ENCODE measurements at regions not wholly inside any gene's neighbourhood (a gene's known extent, or its start where the extent isn't known, plus 50 kb on each side); places are given as distances from the start of the nearest gene placed in this dataset.

DNA sequence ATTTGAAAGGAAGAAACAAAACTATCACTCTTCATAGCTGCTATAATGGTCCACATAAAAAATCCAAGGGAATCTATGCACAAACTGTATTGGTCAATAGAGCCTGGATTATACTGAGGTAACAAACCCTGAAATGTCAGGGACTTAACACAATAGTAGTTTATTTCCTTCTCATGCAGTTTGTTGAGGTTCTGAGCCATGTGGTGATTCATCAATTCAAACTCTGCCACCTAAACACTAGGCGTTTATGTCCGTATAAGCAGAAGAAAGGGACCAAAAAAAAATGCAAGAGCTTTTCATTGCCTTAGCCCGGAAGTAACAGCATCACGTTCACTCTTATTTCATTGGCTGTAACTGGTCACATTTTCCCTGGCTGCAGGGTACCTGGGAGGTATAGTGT lies 464.7 kb downstream of the ZSWIM6 start:
- TF ChIP-seq ZNF274 (IDR thresholded peaks at IDR 0.05; ENCODE audit: low read depth, low read length) (no peak), YY1 (IDR thresholded peaks at IDR 0.05; ENCODE audit: insufficient read depth, insufficient read length) (no peak)

Measured in NT2/D1 (cell line).